ENCODE measurements at regions not wholly inside any gene's neighbourhood (a gene's known extent, or its start where the extent isn't known, plus 50 kb on each side); places are given as distances from the start of the nearest gene placed in this dataset.

DNA sequence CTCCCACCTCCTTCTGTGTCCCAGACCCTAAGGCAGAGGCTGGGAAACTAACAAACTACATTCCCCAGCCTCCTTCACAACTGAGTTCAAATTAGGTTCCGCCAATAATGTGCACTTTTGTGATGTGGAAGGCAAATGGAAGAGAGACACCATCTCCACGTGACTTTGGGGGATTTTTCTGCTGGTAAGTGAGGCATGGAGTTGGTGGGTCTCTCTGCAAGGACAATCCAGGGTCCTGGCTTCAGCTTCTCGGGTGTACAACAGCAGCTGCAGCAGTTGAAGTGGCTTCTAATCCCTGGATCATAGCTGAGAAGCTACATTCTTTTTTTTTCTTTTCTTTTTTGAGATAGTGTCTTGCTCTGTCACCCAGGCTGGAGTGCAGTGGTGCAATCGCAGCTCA lies 58.9 kb upstream of the GATA2 start:
- TF ChIP-seq, protein P1, sequence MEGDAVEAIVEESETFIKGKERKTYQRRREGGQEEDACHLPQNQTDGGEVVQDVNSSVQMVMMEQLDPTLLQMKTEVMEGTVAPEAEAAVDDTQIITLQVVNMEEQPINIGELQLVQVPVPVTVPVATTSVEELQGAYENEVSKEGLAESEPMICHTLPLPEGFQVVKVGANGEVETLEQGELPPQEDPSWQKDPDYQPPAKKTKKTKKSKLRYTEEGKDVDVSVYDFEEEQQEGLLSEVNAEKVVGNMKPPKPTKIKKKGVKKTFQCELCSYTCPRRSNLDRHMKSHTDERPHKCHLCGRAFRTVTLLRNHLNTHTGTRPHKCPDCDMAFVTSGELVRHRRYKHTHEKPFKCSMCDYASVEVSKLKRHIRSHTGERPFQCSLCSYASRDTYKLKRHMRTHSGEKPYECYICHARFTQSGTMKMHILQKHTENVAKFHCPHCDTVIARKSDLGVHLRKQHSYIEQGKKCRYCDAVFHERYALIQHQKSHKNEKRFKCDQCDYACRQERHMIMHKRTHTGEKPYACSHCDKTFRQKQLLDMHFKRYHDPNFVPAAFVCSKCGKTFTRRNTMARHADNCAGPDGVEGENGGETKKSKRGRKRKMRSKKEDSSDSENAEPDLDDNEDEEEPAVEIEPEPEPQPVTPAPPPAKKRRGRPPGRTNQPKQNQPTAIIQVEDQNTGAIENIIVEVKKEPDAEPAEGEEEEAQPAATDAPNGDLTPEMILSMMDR (IDR thresholded peaks at IDR 0.05; ENCODE audit: borderline replicate concordance, extremely low read depth, low read length, poor library complexity, severe bottlenecking) = no peak
- no peak for TF ChIP-seq EZH2 (IDR thresholded peaks at IDR 0.05; ENCODE audit: borderline replicate concordance, low read depth, low read length, severe bottlenecking)
